DOHH2 (cell line): ENCODE measurements at regions not wholly inside any gene's neighbourhood (a gene's known extent, or its start where the extent isn't known, plus 50 kb on each side); places are given as distances from the start of the nearest gene placed in this dataset.

Source experiments
- H3F3A ChIP-seq: fragments of 200-600 bp; sonication (generic), shearing (Covaris generic); 2 replicates; pipeline ENCODE4 v1.6.0; 2016; ENCODE audit warnings: antibody characterized with exemption, mild to moderate bottlenecking; ENCODE audit not compliant: control insufficient read depth, insufficient read depth
- H3K27ac ChIP-seq: fragments of 200-600 bp; sonication (generic); 2 replicates; pipeline ENCODE4 v1.5.1; 2014; ENCODE audit warnings: low read depth, mild to moderate bottlenecking, low read length, moderate library complexity
- H3K27me3 ChIP-seq: fragments of 200-600 bp; sonication (generic); 2 replicates; pipeline ENCODE4 v1.6.1; 2014; ENCODE audit warnings: mild to moderate bottlenecking, low read length, mixed read lengths; ENCODE audit not compliant: control insufficient read depth
- H3K36me3 ChIP-seq: fragments of 200-600 bp; sonication (generic); 2 replicates; pipeline ENCODE4 v1.6.1; 2014; ENCODE audit warnings: mild to moderate bottlenecking, low read length, moderate library complexity, mixed read lengths; ENCODE audit not compliant: control insufficient read depth
- H3K4me1 ChIP-seq: fragments of 200-600 bp; sonication (generic); 2 replicates; pipeline ENCODE4 v1.6.1; 2014; ENCODE audit warnings: mild to moderate bottlenecking, low read length, mixed read lengths; ENCODE audit not compliant: control insufficient read depth
- H3K4me2 ChIP-seq: fragments of 200-600 bp; sonication (generic); 2 replicates; pipeline ENCODE4 v1.6.0; 2014; ENCODE audit warnings: mild to moderate bottlenecking, low read length, moderate library complexity
- H3K4me3 ChIP-seq: fragments of 200-600 bp; sonication (generic); 2 replicates; pipeline ENCODE4 v1.5.1; 2014; ENCODE audit warnings: mild to moderate bottlenecking, low read length, mixed read lengths
- H3K79me2 ChIP-seq: fragments of 200-600 bp; sonication (generic); 2 replicates; pipeline ENCODE4 v1.6.1; 2014; ENCODE audit warnings: mild to moderate bottlenecking, low read length, mixed read lengths; ENCODE audit not compliant: control insufficient read depth
- H3K9me2 ChIP-seq: fragments of 200-600 bp; sonication (generic); replicated peaks from 2 replicates; pipeline ENCODE4 v1.6.1; 2014; ENCODE audit warnings: mild to moderate bottlenecking, low read length, mixed read lengths; ENCODE audit not compliant: control insufficient read depth
- H3K9me3 ChIP-seq: fragments of 200-600 bp; sonication (generic); 2 replicates; pipeline ENCODE4 v1.6.1; 2014; ENCODE audit warnings: antibody characterized with exemption, low read length, mixed read lengths; ENCODE audit not compliant: control insufficient read depth, insufficient read depth
- H4K20me1 ChIP-seq: fragments of 200-600 bp; sonication (generic); 2 replicates; pipeline ENCODE4 v1.6.0; 2014; ENCODE audit warnings: low read depth, mild to moderate bottlenecking, antibody characterized with exemption, low read length, moderate library complexity; ENCODE audit not compliant: control insufficient read depth, insufficient read depth
- EZH2phosphoT487 ChIP-seq: fragments of 200-600 bp; sonication (generic); IDR thresholded peaks from 2 replicates; pipeline ENCODE4 v1.6.1; 2017; ENCODE audit warnings: borderline replicate concordance, mild to moderate bottlenecking, antibody characterized with exemption, low read length, moderate library complexity, mixed read lengths
- TF ChIP-seq, protein P1 (sequence below): fragments of 200-600 bp; sonication (generic); IDR thresholded peaks from one replicate; pipeline ENCODE4 v1.5.1; 2014; ENCODE audit warnings: antibody characterized with exemption, mild to moderate bottlenecking, low read depth, low read length; ENCODE audit not compliant: poor library complexity, severe bottlenecking

GRCh38 chr20:11483697-11484096 lies 434.0 kb upstream of the BTBD3 start:
- no peak for TF ChIP-seq EZH2phosphoT487
- TF ChIP-seq, protein P1, sequence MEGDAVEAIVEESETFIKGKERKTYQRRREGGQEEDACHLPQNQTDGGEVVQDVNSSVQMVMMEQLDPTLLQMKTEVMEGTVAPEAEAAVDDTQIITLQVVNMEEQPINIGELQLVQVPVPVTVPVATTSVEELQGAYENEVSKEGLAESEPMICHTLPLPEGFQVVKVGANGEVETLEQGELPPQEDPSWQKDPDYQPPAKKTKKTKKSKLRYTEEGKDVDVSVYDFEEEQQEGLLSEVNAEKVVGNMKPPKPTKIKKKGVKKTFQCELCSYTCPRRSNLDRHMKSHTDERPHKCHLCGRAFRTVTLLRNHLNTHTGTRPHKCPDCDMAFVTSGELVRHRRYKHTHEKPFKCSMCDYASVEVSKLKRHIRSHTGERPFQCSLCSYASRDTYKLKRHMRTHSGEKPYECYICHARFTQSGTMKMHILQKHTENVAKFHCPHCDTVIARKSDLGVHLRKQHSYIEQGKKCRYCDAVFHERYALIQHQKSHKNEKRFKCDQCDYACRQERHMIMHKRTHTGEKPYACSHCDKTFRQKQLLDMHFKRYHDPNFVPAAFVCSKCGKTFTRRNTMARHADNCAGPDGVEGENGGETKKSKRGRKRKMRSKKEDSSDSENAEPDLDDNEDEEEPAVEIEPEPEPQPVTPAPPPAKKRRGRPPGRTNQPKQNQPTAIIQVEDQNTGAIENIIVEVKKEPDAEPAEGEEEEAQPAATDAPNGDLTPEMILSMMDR: no peak
- no peaks in the 10 kb centered on the region for H3F3A ChIP-seq

DNA sequence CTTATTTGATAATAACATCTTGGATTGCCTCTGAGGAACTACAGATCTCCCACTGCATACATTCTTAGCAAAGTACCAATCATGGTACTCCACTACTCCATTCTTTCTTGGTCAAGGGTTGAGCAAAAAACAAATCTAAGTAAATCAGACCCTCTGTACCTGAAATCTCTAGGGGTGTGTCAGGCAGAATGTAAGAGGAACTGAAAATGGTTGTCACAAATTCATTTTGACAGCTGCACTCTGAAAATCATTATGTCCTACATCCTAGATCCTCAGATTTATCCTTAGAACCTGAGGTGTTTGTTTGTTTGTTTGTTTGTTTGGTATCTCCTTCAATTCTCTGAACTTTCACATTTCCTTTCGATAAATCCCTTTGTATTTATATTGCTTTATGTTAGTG lies 433.2 kb upstream of the BTBD3 start:
- Histone ChIP-seq H4K20me1 (no peaks in the 10 kb centered on the region), H3K4me2 (no peak overlapping the region), H3K9me2 (no peaks in the 10 kb centered on the region), H3K36me3 (no peaks in the 10 kb centered on the region), H3K9me3 (no peaks in the 10 kb centered on the region), H3K27ac (no peak overlapping the region), H3K4me1 (no peaks in the 10 kb centered on the region), H3F3A (no peaks in the 10 kb centered on the region), H3K27me3 (no peaks in the 10 kb centered on the region), H3K4me3 (no peak overlapping the region), H3K79me2 (no peaks in the 10 kb centered on the region)
- TF ChIP-seq, protein P1: no peak
- no peak for TF ChIP-seq EZH2phosphoT487

More at GRCh38 chr20:11483697-11484096, 434.0 kb upstream of the BTBD3 start:
- no peaks in the 10 kb centered on the region for H3K27me3 ChIP-seq
- H3K4me2 ChIP-seq: no peak overlapping the region
- no peaks in the 10 kb centered on the region for H3K9me2 ChIP-seq
- H3K4me3 ChIP-seq: no peak overlapping the region
- H3K4me1 ChIP-seq: no peaks in the 10 kb centered on the region
- no peaks in the 10 kb centered on the region for H4K20me1 ChIP-seq
- H3K27ac ChIP-seq: no peak overlapping the region
- no peaks in the 10 kb centered on the region for H3K9me3 ChIP-seq
- H3K36me3 ChIP-seq: no peaks in the 10 kb centered on the region
- H3K79me2 ChIP-seq: no peaks in the 10 kb centered on the region

- Histone ChIP-seq H3F3A (no peaks in the 10 kb centered on the region), H3K27ac (no peak overlapping the region), H4K20me1 (no peaks in the 10 kb centered on the region), H3K9me3 (peaks cover 7% of the 10 kb centered on the region; the same call in 1 of the 2 replicates), H3K36me3 (no peaks in the 10 kb centered on the region), H3K4me1 (no peaks in the 10 kb centered on the region), H3K4me2 (no peak overlapping the region), H3K27me3 (no peaks in the 10 kb centered on the region), H3K9me2 (no peaks in the 10 kb centered on the region), H3K79me2 (no peaks in the 10 kb centered on the region), H3K4me3 (no peak overlapping the region)
- no peak for TF ChIP-seq EZH2phosphoT487
- TF ChIP-seq, protein P1: no peak
These were observed 425.3 kb upstream of the BTBD3 start for GRCh38 chr20:11492386-11492785.
